CD1c-positive myeloid dendritic cell (primary cell): ENCODE measurements at regions not wholly inside any gene's neighbourhood (a gene's known extent, or its start where the extent isn't known, plus 50 kb on each side); places are given as distances from the start of the nearest gene placed in this dataset.

Source experiments
- DNase-seq: peaks from one replicate; pipeline ENCODE4 v3.0.0-alpha.2; 2016; ENCODE audit errors: extremely low spot score

GRCh38 chr13:22091971-22092300 is 421.1 kb downstream of the FGF9 start:
- DNase-seq: no peak

- DNase-seq: no peak
Observed at GRCh38 chr13:22092791-22093560, 422.1 kb downstream of the FGF9 start.

- DNase-seq: no peak
Observed at GRCh38 chr13:22095794-22096193, 424.9 kb downstream of the FGF9 start.

- DNase-seq: no peak
Observed at GRCh38 chr13:22099585-22099984, 428.7 kb downstream of the FGF9 start.

GRCh38 chr13:22102271-22102670 is 431.4 kb downstream of the FGF9 start:
- no peak for DNase-seq

GRCh38 chr13:22103046-22104027 is 432.5 kb downstream of the FGF9 start:
- no peak for DNase-seq

GRCh38 chr13:22106058-22106457 is 435.2 kb downstream of the FGF9 start:
- no peak for DNase-seq

GRCh38 chr13:22107549-22107948 is 436.7 kb downstream of the FGF9 start:
- DNase-seq: no peak

GRCh38 chr13:22108283-22108942 is 437.5 kb downstream of the FGF9 start:
- DNase-seq: no peak

GRCh38 chr13:22108979-22109378 is 438.1 kb downstream of the FGF9 start:
- no peak for DNase-seq

- no peak for DNase-seq
Observed at GRCh38 chr13:22110368-22110767, 439.5 kb downstream of the FGF9 start.

GRCh38 chr13:22111152-22111783 is 440.4 kb downstream of the FGF9 start:
- no peak for DNase-seq

- no peak for DNase-seq
Observed at GRCh38 chr13:22111961-22112360, 441.1 kb downstream of the FGF9 start.

GRCh38 chr13:22112956-22113745 is 442.3 kb downstream of the FGF9 start:
- DNase-seq: no peak

- DNase-seq: peak; percentile 97
Observed at GRCh38 chr13:22114630-22115311, 443.9 kb downstream of the FGF9 start.

GRCh38 chr13:22118158-22118557 is 447.3 kb downstream of the FGF9 start:
- DNase-seq: no peak

GRCh38 chr13:22120646-22121045 is 449.8 kb downstream of the FGF9 start:
- DNase-seq: peak; percentile 43

- no peak for DNase-seq
Observed at GRCh38 chr13:22121146-22121739, 450.4 kb downstream of the FGF9 start.

- DNase-seq: peak; percentile 47
Observed at GRCh38 chr13:22126433-22127021, 455.7 kb downstream of the FGF9 start.
